GM19395 (cell line): ENCODE measurements at regions not wholly inside any gene's neighbourhood (a gene's known extent, or its start where the extent isn't known, plus 50 kb on each side); places are given as distances from the start of the nearest gene placed in this dataset.
"Not testable (repeated sequence)": the region's sequence is repeated elsewhere in the genome, so short reads cannot be mapped to it uniquely, and the experiment has no call there.

ENCODE experiments used
- ATAC-seq: cut with Tn5 transposase; IDR thresholded peaks from one replicate; pipeline ENCODE4 v1.9.1; 2021; ENCODE audit warnings: mild to moderate bottlenecking, moderate library complexity; ENCODE audit not compliant: unreplicated experiment

- ATAC-seq: no peak
Observed at GRCh38 chrX:113157496-113157895, 316.9 kb upstream of the AMOT start.

GRCh38 chrX:113154315-113154714 is 313.7 kb upstream of the AMOT start:
- ATAC-seq: not testable (repeated sequence)

GRCh38 chrX:113136836-113137235 is 296.2 kb upstream of the AMOT start:
- ATAC-seq: no peak

GRCh38 chrX:113133316-113133715 is 292.7 kb upstream of the AMOT start:
- ATAC-seq: no peak

- no peak for ATAC-seq
Observed at GRCh38 chrX:113124693-113125092, 284.1 kb upstream of the AMOT start.

GRCh38 chrX:113075521-113075920 is 234.9 kb upstream of the AMOT start:
- no peak for ATAC-seq

GRCh38 chrX:113059714-113060113 is 219.1 kb upstream of the AMOT start:
- no peak for ATAC-seq

- no peak for ATAC-seq
Observed at GRCh38 chrX:113058634-113059033, 218.0 kb upstream of the AMOT start.

- no peak for ATAC-seq
Observed at GRCh38 chrX:113048896-113049295, 208.3 kb upstream of the AMOT start.

GRCh38 chrX:113048480-113048879 is 207.8 kb upstream of the AMOT start:
- no peak for ATAC-seq

- no peak for ATAC-seq
Observed at GRCh38 chrX:113033966-113034680, 193.5 kb upstream of the AMOT start.

- ATAC-seq: no peak
Observed at GRCh38 chrX:113019958-113020357, 179.3 kb upstream of the AMOT start.

GRCh38 chrX:113009837-113010236 is 169.2 kb upstream of the AMOT start:
- no peak for ATAC-seq

- no peak for ATAC-seq
Observed at GRCh38 chrX:113009029-113009428, 168.4 kb upstream of the AMOT start.

- ATAC-seq: no peak
Observed at GRCh38 chrX:113001836-113002235, 161.2 kb upstream of the AMOT start.

- ATAC-seq: no peak
Observed at GRCh38 chrX:112997991-112998390, 157.4 kb upstream of the AMOT start.

- ATAC-seq: no peak
Observed at GRCh38 chrX:112991801-112992200, 151.2 kb upstream of the AMOT start.

GRCh38 chrX:112979879-112980278 is 139.2 kb upstream of the AMOT start:
- ATAC-seq: no peak

GRCh38 chrX:112968351-112969133 is 127.9 kb upstream of the AMOT start:
- no peak for ATAC-seq

- ATAC-seq: no peak
Observed at GRCh38 chrX:112967903-112968302, 127.3 kb upstream of the AMOT start.

GRCh38 chrX:112967341-112967740 is 126.7 kb upstream of the AMOT start:
- ATAC-seq: no peak

- ATAC-seq: no peak
Observed at GRCh38 chrX:112961981-112962380, 121.3 kb upstream of the AMOT start.
